Erythroblast (primary cell): ENCODE measurements at regions not wholly inside any gene's neighbourhood (a gene's known extent, or its start where the extent isn't known, plus 50 kb on each side); places are given as distances from the start of the nearest gene placed in this dataset.

Experiments used
- GATA1 ChIP-seq: IDR thresholded peaks from 2 replicates; pipeline ENCODE4 v1.6.1; 2011; ENCODE audit warnings: low read depth, mild to moderate bottlenecking, control low read depth, low read length, moderate library complexity
- POLR2A ChIP-seq: IDR thresholded peaks from 2 replicates; pipeline ENCODE4 v1.6.1; 2011; ENCODE audit warnings: mild to moderate bottlenecking, low read length

GRCh38 chr7:117997862-117998825, 124.9 kb upstream of the CTTNBP2 start:
- TF ChIP-seq POLR2A, result no peak
- no peak for TF ChIP-seq GATA1
